ENCODE measurements at regions not wholly inside any gene's neighbourhood (a gene's known extent, or its start where the extent isn't known, plus 50 kb on each side); places are given as distances from the start of the nearest gene placed in this dataset.

- H3K9me3 ChIP-seq, result no peaks in the 10 kb centered on the region
- H3K4me3 ChIP-seq, result no peak overlapping the region
- no peak for DNase-seq
- no peaks in the 10 kb centered on the region for H3K27me3 ChIP-seq
- H3K27ac ChIP-seq, result no peak overlapping the region
- H3K36me3 ChIP-seq, result no peaks in the 10 kb centered on the region
- TF ChIP-seq, protein P1, sequence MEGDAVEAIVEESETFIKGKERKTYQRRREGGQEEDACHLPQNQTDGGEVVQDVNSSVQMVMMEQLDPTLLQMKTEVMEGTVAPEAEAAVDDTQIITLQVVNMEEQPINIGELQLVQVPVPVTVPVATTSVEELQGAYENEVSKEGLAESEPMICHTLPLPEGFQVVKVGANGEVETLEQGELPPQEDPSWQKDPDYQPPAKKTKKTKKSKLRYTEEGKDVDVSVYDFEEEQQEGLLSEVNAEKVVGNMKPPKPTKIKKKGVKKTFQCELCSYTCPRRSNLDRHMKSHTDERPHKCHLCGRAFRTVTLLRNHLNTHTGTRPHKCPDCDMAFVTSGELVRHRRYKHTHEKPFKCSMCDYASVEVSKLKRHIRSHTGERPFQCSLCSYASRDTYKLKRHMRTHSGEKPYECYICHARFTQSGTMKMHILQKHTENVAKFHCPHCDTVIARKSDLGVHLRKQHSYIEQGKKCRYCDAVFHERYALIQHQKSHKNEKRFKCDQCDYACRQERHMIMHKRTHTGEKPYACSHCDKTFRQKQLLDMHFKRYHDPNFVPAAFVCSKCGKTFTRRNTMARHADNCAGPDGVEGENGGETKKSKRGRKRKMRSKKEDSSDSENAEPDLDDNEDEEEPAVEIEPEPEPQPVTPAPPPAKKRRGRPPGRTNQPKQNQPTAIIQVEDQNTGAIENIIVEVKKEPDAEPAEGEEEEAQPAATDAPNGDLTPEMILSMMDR (IDR thresholded peaks at IDR 0.05), result no peak
- TF ChIP-seq POLR2A (IDR thresholded peaks at IDR 0.05), result no peak
- H3K4me1 ChIP-seq, result no peaks in the 10 kb centered on the region
These were observed 452.9 kb downstream of the CCER1 start for GRCh38 chr12:90502070-90502469.

DNA sequence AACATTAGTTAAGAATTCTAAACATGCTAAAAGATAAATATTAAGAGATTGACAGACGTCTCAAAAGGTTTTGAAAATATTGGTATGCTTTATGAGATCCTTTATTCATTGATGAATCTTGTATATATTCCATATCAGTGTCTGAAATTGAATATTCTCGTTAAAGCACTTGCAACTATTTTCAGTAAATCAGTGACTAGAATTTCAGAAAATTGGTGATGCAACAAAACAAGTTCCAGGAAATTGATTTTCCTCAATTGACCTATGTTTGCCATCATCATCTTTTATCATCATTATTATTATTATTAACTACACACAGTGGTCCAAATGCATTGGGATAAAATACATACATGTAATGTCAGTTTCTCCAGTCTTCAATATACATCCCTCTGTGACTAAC lies 453.6 kb downstream of the CCER1 start:
- no peaks in the 10 kb centered on the region for H3K36me3 ChIP-seq
- TF ChIP-seq, protein P1 (IDR thresholded peaks at IDR 0.05), result no peak
- TF ChIP-seq POLR2A (IDR thresholded peaks at IDR 0.05), result no peak
- no peak for DNase-seq
- no peak overlapping the region for H3K27ac ChIP-seq
- H3K4me3 ChIP-seq, result no peak overlapping the region
- H3K4me1 ChIP-seq, result no peaks in the 10 kb centered on the region
- H3K9me3 ChIP-seq, result no peaks in the 10 kb centered on the region
- H3K27me3 ChIP-seq, result no peaks in the 10 kb centered on the region

DNA sequence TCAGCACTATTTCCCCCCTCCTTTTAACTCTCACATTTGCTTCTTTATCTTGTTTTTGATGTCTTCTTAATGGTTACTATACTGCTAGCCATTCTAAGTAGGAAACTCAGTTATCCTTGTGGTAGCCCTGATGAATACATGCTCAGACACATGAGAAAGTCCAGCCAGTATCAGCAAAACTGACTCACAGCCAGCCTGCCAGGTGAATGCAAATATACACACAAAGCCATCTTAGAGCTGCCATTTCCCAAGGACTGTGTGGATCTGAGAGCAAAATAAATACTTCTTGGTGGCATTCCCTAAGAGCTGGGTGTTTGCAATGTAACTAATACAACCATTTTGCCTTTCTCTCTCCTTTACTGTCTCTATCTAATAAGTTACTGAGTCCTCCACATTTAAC lies 455.2 kb downstream of the CCER1 start:
- Histone ChIP-seq H3K27ac (no peak overlapping the region), H3K4me1 (no peaks in the 10 kb centered on the region), H3K36me3 (no peaks in the 10 kb centered on the region), H3K4me3 (no peak overlapping the region), H3K9me3 (no peaks in the 10 kb centered on the region), H3K27me3 (no peaks in the 10 kb centered on the region)
- DNase-seq, result no peak
- no peak for TF ChIP-seq POLR2A (IDR thresholded peaks at IDR 0.05)
- TF ChIP-seq, protein P1 (IDR thresholded peaks at IDR 0.05), result no peak

GRCh38 chr12:90497923-90498545 lies 456.9 kb downstream of the CCER1 start:
- Histone ChIP-seq H3K36me3 (no peaks in the 10 kb centered on the region), H3K4me3 (no peak overlapping the region), H3K27me3 (no peaks in the 10 kb centered on the region), H3K27ac (no peak overlapping the region), H3K4me1 (no peaks in the 10 kb centered on the region), H3K9me3 (no peaks in the 10 kb centered on the region)
- no peak for DNase-seq
- TF ChIP-seq, protein P1 (IDR thresholded peaks at IDR 0.05), result no peak
- TF ChIP-seq POLR2A (IDR thresholded peaks at IDR 0.05), result no peak

DNA sequence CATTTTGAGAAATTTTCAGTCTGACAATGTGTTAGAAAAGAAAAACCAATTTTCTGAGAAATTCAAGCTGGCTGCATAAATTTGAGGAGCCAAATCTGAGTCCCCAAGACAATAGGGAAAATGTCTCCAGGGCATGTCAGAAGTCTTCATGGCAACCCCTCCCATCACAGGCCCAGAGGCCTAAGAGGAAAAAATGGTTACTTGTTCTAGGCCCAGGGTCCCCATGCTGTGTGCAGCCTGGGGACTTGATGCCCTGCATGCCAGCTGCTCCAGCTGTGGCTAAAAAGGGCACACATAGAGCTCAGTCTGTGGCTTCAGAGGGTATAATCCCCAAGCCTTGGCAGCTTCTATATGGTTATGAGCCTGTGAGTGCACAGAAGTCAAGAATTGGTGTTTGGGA lies 464.6 kb downstream of the CCER1 start:
- Histone ChIP-seq H3K4me1 (no peaks in the 10 kb centered on the region), H3K36me3 (no peaks in the 10 kb centered on the region), H3K27ac (no peak overlapping the region), H3K4me3 (no peak overlapping the region), H3K27me3 (no peaks in the 10 kb centered on the region), H3K9me3 (no peaks in the 10 kb centered on the region)
- DNase-seq, result no peak
- TF ChIP-seq, protein P1 (IDR thresholded peaks at IDR 0.05), result no peak
- TF ChIP-seq POLR2A (IDR thresholded peaks at IDR 0.05), result no peak

DNA sequence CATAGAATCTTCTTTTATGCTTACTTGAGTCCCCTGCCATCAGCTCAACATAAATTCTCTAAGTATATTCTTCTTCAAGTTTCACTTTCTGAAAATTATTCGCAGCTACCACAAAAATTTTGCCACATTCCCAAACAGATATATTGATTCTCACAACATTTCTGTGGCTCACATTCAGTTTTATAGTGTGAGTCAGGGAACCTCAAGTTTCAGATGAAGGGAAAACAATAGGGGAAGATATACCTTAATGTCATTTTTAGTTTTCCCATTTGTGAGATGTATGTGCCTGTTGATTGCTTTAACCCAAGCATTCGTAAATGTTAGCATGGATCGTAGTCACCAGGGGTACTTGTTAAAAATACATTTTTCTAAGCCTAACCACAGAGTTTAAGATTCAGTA lies 465.8 kb downstream of the CCER1 start:
- no peak for TF ChIP-seq POLR2A (IDR thresholded peaks at IDR 0.05)
- TF ChIP-seq, protein P1 (IDR thresholded peaks at IDR 0.05), result no peak
- Histone ChIP-seq H3K4me1 (no peaks in the 10 kb centered on the region), H3K9me3 (no peaks in the 10 kb centered on the region), H3K4me3 (no peak overlapping the region), H3K36me3 (no peaks in the 10 kb centered on the region), H3K27me3 (no peaks in the 10 kb centered on the region), H3K27ac (no peak overlapping the region)
- DNase-seq, result no peak
